Thoracic aorta (tissue), 2 donors: ENCODE measurements at regions not wholly inside any gene's neighbourhood (a gene's known extent, or its start where the extent isn't known, plus 50 kb on each side); places are given as distances from the start of the nearest gene placed in this dataset.

Source experiments
- ATAC-seq: fragments of 150-250 bp; one replicate; pipeline ENCODE4 v1.8.0; 2017; ENCODE audit warnings: low read depth; ENCODE audit not compliant: insufficient number of reproducible peaks, low FRiP score
- DNase-seq: peaks from one replicate; pipeline ENCODE4 v3.0.0-alpha.2; 2020; ENCODE audit warnings: low spot score
- H3K27ac ChIP-seq, 2 donors: fragments of 200-600 bp; sonication (generic); 1 replicate in 1 of 2; 2 replicates in 1 of 2; pipeline ENCODE4 v1.5.1; 2016; ENCODE audit warnings: mild to moderate bottlenecking in 2 of 2, moderate library complexity in 2 of 2
- H3K27me3 ChIP-seq: fragments of 200-600 bp; sonication (generic); replicated peaks from 2 replicates; pipeline ENCODE4 v1.6.0; 2016; ENCODE audit warnings: mild to moderate bottlenecking; ENCODE audit not compliant: insufficient read depth
- H3K36me3 ChIP-seq: fragments of 200-600 bp; sonication (generic); one replicate; pipeline ENCODE4 v1.5.1; 2016
- H3K4me1 ChIP-seq, 2 donors: fragments of 200-600 bp; sonication (generic); 1 replicate in 1 of 2; 2 replicates in 1 of 2; pipeline versions ENCODE4 v1.5.1 to v1.6.0; 2016; ENCODE audit warnings: low read depth in 2 of 2, mild to moderate bottlenecking in 1 of 2; ENCODE audit not compliant: control insufficient read depth in 1 of 2
- H3K4me3 ChIP-seq: fragments of 200-600 bp; sonication (generic); 2 replicates; pipeline ENCODE4 v1.5.1; 2016; ENCODE audit warnings: mild to moderate bottlenecking
- H3K9me3 ChIP-seq: fragments of 200-600 bp; sonication (generic); 2 replicates; pipeline ENCODE4 v1.5.1; 2016
- TF ChIP-seq, protein P1 (sequence below): fragments of 200-600 bp; sonication (generic); IDR thresholded peaks from one replicate; pipeline ENCODE4 v1.5.1; 2019; ENCODE audit warnings: antibody characterized with exemption

DNA sequence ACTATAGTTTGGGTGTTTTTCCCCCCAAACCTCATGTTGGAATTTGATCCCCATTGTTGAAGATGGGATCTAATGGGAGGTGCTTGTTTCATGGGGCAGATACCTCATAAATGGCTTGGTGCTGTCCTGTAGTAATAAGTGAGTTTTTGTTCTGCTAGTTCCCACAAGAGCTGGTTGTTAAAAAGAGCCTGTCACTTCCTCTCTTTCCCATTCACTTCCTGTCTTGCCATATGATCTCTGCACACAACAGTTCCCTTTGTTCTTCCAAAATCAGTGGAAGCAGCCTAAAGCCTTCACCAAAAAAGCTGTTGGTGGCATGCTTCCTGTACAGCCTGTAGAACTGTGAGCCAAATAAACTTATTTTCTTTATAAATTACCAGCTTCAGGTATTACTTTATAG lies 768.2 kb upstream of the VRK2 start:
- Histone ChIP-seq H3K4me3 (no peak overlapping the region), H3K27ac (no peak overlapping the region), H3K4me1 (no peaks in the 10 kb centered on the region), H3K9me3 (no peaks in the 10 kb centered on the region), H3K36me3 (no peaks in the 10 kb centered on the region), H3K27me3 (no peaks in the 10 kb centered on the region)
- ATAC-seq (no peak), DNase-seq (no peak)
- TF ChIP-seq, protein P1, sequence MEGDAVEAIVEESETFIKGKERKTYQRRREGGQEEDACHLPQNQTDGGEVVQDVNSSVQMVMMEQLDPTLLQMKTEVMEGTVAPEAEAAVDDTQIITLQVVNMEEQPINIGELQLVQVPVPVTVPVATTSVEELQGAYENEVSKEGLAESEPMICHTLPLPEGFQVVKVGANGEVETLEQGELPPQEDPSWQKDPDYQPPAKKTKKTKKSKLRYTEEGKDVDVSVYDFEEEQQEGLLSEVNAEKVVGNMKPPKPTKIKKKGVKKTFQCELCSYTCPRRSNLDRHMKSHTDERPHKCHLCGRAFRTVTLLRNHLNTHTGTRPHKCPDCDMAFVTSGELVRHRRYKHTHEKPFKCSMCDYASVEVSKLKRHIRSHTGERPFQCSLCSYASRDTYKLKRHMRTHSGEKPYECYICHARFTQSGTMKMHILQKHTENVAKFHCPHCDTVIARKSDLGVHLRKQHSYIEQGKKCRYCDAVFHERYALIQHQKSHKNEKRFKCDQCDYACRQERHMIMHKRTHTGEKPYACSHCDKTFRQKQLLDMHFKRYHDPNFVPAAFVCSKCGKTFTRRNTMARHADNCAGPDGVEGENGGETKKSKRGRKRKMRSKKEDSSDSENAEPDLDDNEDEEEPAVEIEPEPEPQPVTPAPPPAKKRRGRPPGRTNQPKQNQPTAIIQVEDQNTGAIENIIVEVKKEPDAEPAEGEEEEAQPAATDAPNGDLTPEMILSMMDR = no peak

- ATAC-seq (no peak), DNase-seq (no peak)
Measured at GRCh38 chr2:57291209-57291608, 755.4 kb upstream of the VRK2 start.

DNA sequence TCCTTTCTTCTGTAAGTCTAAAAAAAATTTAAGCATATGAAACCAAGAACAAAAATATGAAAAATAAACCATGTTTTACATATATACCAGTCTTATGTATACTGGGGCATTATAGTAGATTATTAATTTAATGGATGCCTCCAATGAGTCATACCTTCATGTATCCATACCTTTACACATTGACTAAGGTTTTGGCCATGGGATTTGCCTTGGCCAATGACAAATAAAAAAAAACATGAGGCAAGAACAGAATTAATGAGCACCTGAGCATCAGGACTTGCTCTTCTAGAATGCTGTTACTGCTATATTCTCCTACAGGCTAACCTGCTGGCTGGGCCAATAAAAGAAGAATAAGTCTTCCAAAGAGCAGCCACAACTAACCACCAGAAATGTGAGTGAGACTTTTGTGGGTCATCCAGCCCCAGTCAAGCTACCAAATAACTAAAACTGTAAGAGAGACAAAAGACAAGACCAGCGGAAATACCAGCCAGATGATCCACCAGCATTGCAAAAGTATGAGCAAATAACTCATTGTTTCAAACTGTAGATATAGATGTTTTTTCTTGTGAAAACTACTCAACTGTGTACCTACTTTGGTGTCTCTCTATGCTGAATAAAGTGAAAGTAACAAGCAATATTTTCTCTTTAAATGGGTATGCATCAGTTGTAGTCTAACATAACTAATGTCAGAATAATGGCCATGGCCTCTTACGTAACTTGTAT lies 749.6 kb upstream of the VRK2 start:
- ATAC-seq (no peak), DNase-seq (no peak)
- H3K4me1 ChIP-seq = no peaks in the 10 kb centered on the region
- no peak overlapping the region for H3K27ac ChIP-seq
- no peak overlapping the region for H3K4me3 ChIP-seq
- H3K27me3 ChIP-seq = no peaks in the 10 kb centered on the region
- no peaks in the 10 kb centered on the region for H3K9me3 ChIP-seq
- TF ChIP-seq, protein P1 = no peak
- H3K36me3 ChIP-seq = no peaks in the 10 kb centered on the region

More at GRCh38 chr2:57291209-57291608, 755.4 kb upstream of the VRK2 start:
- H3K27ac ChIP-seq = no peak overlapping the region
- H3K27me3 ChIP-seq = no peaks in the 10 kb centered on the region
- H3K4me3 ChIP-seq = no peak overlapping the region
- no peaks in the 10 kb centered on the region for H3K36me3 ChIP-seq
- H3K4me1 ChIP-seq = no peaks in the 10 kb centered on the region
- TF ChIP-seq, protein P1 = no peak
- no peaks in the 10 kb centered on the region for H3K9me3 ChIP-seq

DNA sequence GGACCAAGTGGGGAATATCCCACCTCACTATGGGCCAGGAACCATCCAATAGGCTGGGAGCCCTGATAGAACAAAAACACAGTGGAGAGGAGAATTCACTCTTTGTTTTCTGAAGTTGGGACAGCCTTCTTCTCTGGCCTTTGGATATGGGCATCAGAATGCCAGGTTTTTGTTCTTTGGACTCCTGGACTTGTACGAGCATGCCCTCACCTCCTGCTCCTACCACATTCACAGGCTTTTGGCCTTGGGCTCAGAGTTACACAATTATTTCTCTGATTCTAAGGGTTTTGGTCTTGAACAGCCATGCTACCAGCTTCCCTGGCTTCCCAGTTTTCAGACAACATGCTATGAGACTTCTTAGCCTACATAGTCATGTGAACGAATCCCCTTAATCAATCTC lies 732.9 kb upstream of the VRK2 start:
- DNase-seq (no peak), ATAC-seq (no peak)
- H3K4me3 ChIP-seq = no peak overlapping the region
- no peaks in the 10 kb centered on the region for H3K9me3 ChIP-seq
- H3K27ac ChIP-seq = no peak overlapping the region
- H3K27me3 ChIP-seq = no peaks in the 10 kb centered on the region
- H3K36me3 ChIP-seq = no peaks in the 10 kb centered on the region
- no peaks in the 10 kb centered on the region for H3K4me1 ChIP-seq
- TF ChIP-seq, protein P1 = no peak

- Histone ChIP-seq H3K4me1 (no peaks in the 10 kb centered on the region), H3K4me3 (no peak overlapping the region), H3K27me3 (no peaks in the 10 kb centered on the region), H3K36me3 (no peaks in the 10 kb centered on the region), H3K27ac (no peak overlapping the region), H3K9me3 (no peaks in the 10 kb centered on the region)
- ATAC-seq = no peak
- TF ChIP-seq, protein P1 = no peak
- no peak for DNase-seq
Measured at GRCh38 chr2:57314682-57315081, 731.9 kb upstream of the VRK2 start.
